AG09319 (cell line): ENCODE measurements at regions not wholly inside any gene's neighbourhood (a gene's known extent, or its start where the extent isn't known, plus 50 kb on each side); places are given as distances from the start of the nearest gene placed in this dataset.

ENCODE experiments used
- DNase-seq: peaks from one replicate; pipeline ENCODE4 v3.0.0-alpha.2; 2010; ENCODE audit warnings: low read depth; ENCODE audit errors: extremely low read depth
- TF ChIP-seq, protein P1 (sequence below): IDR thresholded peaks from 2 replicates; pipeline ENCODE4 v1.5.1; 2011; ENCODE audit warnings: low read depth, mild to moderate bottlenecking, inconsistent platforms, low read length, moderate library complexity

GRCh38 chr17:36868777-36869176 is 68.5 kb upstream of the LHX1 start:
- TF ChIP-seq, protein P1, sequence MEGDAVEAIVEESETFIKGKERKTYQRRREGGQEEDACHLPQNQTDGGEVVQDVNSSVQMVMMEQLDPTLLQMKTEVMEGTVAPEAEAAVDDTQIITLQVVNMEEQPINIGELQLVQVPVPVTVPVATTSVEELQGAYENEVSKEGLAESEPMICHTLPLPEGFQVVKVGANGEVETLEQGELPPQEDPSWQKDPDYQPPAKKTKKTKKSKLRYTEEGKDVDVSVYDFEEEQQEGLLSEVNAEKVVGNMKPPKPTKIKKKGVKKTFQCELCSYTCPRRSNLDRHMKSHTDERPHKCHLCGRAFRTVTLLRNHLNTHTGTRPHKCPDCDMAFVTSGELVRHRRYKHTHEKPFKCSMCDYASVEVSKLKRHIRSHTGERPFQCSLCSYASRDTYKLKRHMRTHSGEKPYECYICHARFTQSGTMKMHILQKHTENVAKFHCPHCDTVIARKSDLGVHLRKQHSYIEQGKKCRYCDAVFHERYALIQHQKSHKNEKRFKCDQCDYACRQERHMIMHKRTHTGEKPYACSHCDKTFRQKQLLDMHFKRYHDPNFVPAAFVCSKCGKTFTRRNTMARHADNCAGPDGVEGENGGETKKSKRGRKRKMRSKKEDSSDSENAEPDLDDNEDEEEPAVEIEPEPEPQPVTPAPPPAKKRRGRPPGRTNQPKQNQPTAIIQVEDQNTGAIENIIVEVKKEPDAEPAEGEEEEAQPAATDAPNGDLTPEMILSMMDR = no peak
- no peak for DNase-seq

DNA sequence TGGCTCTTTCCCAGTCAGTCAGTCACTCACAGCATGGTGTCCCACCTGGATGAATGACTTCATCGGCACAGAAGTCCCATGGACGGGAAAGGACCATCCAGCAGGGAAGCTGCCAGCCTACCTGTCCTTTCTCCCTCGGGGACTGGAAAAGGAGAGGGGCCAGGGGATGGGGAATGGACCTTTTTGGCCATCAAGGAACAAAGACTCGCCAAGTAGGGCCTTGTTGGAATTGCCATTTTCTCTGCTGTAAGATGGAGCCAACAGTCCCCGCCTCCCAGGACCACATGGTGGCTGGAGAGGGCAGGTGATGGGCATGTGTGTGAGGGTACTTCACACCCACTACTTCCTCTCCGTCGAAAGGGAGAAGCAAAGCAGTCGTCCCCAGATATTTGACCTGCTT is 67.8 kb upstream of the LHX1 start:
- no peak for DNase-seq
- TF ChIP-seq, protein P1 = no peak

- DNase-seq = no peak
- TF ChIP-seq, protein P1 = no peak
Observed at GRCh38 chr17:36869856-36870719, 67.2 kb upstream of the LHX1 start.

GRCh38 chr17:36870720-36870999 is 66.6 kb upstream of the LHX1 start:
- DNase-seq = no peak
- TF ChIP-seq, protein P1 = no peak

DNA sequence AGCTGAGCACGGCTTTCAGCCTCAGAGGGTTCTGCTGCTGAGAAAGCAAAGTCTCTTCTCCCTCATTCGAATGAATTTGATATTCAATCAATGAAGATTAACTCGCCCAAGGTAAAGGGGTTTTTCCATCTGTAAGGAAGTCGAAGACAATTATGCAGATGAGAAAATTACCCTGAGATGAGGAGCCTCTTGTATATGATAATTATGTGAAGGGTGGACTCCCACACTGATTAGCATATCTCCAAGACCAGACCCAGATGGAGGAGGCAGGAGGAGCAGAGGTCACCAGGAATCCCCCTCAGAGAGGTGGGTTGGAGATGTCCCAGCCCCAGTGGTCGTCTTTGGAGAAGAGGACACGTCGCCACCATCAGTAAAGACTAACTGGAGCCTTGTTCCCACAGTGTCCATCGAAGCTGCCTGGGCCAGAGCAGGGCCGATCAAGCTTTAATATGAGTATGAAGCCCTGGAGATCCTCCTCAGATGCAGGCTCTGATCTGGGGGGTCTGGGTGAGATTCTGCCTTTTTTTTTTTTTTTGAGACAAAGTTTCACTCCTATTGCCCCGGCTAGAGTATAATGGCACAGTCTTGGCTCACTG is 61.5 kb upstream of the LHX1 start:
- DNase-seq = no peak
- TF ChIP-seq, protein P1 = no peak

DNA sequence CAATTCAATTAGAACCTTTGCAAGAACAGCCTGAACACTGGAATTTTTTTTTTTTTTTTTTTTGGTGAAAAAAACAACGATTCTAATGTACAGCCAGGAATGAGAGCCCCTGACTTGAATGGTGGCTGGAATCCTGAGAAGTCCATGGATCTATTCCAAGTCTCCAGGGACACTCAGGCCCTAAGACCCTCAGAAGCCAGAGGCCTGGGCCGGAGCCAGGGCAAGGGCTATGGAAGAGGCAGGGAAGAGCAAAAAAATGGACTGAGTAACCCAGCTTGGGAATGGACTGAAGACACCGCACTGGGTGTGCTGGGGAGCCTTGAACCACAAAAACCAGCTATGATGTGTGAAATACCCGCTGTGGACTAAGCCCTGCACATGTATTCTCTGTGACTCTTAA is 60.3 kb upstream of the LHX1 start:
- TF ChIP-seq, protein P1 = no peak
- DNase-seq = no peak

- TF ChIP-seq, protein P1 = no peak
Observed at GRCh38 chr17:36877771-36878170, 59.5 kb upstream of the LHX1 start.

More at GRCh38 chr17:36877771-36878170, 59.5 kb upstream of the LHX1 start:
- DNase-seq = no peak
